Coronary artery (tissue), 2 donors: ENCODE measurements at regions not wholly inside any gene's neighbourhood (a gene's known extent, or its start where the extent isn't known, plus 50 kb on each side); places are given as distances from the start of the nearest gene placed in this dataset.

Source experiments
- DNase-seq: peaks from one replicate; pipeline ENCODE4 v3.0.0-alpha.2; 2017; ENCODE audit warnings: low spot score
- H3K27ac ChIP-seq, 2 donors: fragments of 200-600 bp; sonication (generic); one replicate each; pipeline ENCODE4 v1.5.1; 2016 to 2019
- H3K4me3 ChIP-seq: fragments of 200-600 bp; sonication (generic); 2 replicates; pipeline ENCODE4 v1.5.1; 2016; ENCODE audit warnings: mild to moderate bottlenecking, moderate library complexity
- CTCF ChIP-seq: fragments of 200-600 bp; sonication (generic); IDR thresholded peaks from one replicate; pipeline ENCODE4 v1.5.1; 2019; ENCODE audit warnings: antibody characterized with exemption

- TF ChIP-seq CTCF = no peak
- no peak for DNase-seq
- Histone ChIP-seq H3K27ac (peak overlapping the region; percentile 46 to 63), H3K4me3 (no peak overlapping the region)
These were observed 123.3 kb upstream of the SLC45A1 start for GRCh38 chr1:8194481-8195227.

GRCh38 chr1:8193840-8194406 is 124.0 kb upstream of the SLC45A1 start:
- peak overlapping the region; percentile 46 to 63 for H3K27ac ChIP-seq
- no peak for DNase-seq
- TF ChIP-seq CTCF = no peak
- H3K4me3 ChIP-seq = no peak overlapping the region

- TF ChIP-seq CTCF = no peak
- no peak overlapping the region for H3K27ac ChIP-seq
- DNase-seq = no peak
- no peak overlapping the region for H3K4me3 ChIP-seq
These were observed 126.4 kb upstream of the SLC45A1 start for GRCh38 chr1:8191474-8191873.

GRCh38 chr1:8189931-8190483 is 127.9 kb upstream of the SLC45A1 start:
- TF ChIP-seq CTCF = no peak
- Histone ChIP-seq H3K4me3 (no peak overlapping the region), H3K27ac (no peak overlapping the region)
- no peak for DNase-seq

GRCh38 chr1:8185400-8185799 is 132.5 kb upstream of the SLC45A1 start:
- no peak overlapping the region for H3K27ac ChIP-seq
- DNase-seq = no peak
- TF ChIP-seq CTCF = no peak
- no peak overlapping the region for H3K4me3 ChIP-seq

- no peak overlapping the region for H3K27ac ChIP-seq
- H3K4me3 ChIP-seq = no peak overlapping the region
- TF ChIP-seq CTCF = no peak
- DNase-seq = no peak
These were observed 133.6 kb upstream of the SLC45A1 start for GRCh38 chr1:8184301-8184700.
